Activated naive CD8-positive, alpha-beta T cell (primary cell): ENCODE measurements at regions not wholly inside any gene's neighbourhood (a gene's known extent, or its start where the extent isn't known, plus 50 kb on each side); places are given as distances from the start of the nearest gene placed in this dataset.

Experiments used
- H3K27ac Mint-ChIP-seq: one replicate; pipeline ENCODE4 v1.8.0; 2021; ENCODE audit warnings: mixed read lengths
- H3K27me3 Mint-ChIP-seq: one replicate; pipeline ENCODE4 v1.8.0; 2021; ENCODE audit warnings: mixed read lengths
- H3K36me3 Mint-ChIP-seq: one replicate; pipeline ENCODE4 v1.8.0; 2021; ENCODE audit warnings: mixed read lengths
- H3K4me1 Mint-ChIP-seq: one replicate; pipeline ENCODE4 v1.8.0; 2021; ENCODE audit warnings: low read depth, mixed read lengths
- H3K4me3 Mint-ChIP-seq: one replicate; pipeline ENCODE4 v1.8.0; 2021; ENCODE audit warnings: mild to moderate bottlenecking, mixed read lengths
- H3K9me3 Mint-ChIP-seq: one replicate; pipeline ENCODE4 v1.8.0; 2021; ENCODE audit warnings: low read depth, mixed read lengths

DNA sequence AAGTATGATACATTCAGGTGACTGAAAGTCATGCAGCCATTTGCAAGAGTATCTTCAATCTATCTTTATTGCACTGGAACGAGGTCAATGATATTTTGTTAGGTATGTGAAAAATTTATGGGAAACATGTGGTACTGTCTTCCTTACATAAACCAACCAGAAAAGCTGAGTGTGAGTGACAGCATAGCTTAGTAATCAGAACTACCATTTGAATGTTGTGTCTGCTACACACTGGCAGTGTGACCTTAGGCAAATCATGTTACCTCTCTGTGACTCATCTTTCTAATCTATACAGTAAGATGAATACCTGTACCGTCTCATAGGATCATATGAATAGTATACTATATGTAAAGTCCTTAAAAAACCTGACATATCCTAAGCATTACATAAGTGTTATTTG, 337.9 kb upstream of the IL12A start:
- peaks cover 5% of the 10 kb centered on the region for H3K9me3 Mint-ChIP-seq
- H3K36me3 Mint-ChIP-seq: no peaks in the 10 kb centered on the region
- H3K4me3 Mint-ChIP-seq: no peak overlapping the region
- peaks cover 3% of the 10 kb centered on the region for H3K27me3 Mint-ChIP-seq
- no peak overlapping the region for H3K27ac Mint-ChIP-seq
- H3K4me1 Mint-ChIP-seq: no peaks in the 10 kb centered on the region

DNA sequence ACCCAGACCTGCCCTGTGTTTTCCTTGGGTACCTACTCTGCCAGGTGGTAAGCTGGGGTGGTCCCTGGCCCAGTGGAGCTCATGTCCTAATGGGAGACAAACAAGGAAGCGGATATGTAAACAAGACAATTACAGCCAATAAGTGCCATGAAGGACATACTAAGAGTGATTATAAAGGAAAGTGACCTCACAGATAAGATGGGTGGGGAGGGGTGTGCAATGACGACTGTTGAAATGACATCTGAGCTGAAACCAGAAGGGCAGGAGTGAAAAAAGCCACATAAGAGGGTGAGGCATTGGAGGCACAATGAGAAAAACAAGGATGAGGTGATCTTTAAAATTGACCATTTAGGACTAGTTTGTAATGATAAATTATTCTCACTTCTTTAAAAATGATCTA, 336.2 kb upstream of the IL12A start:
- no peak overlapping the region for H3K27ac Mint-ChIP-seq
- no peaks in the 10 kb centered on the region for H3K36me3 Mint-ChIP-seq
- H3K9me3 Mint-ChIP-seq: peaks cover 5% of the 10 kb centered on the region
- no peaks in the 10 kb centered on the region for H3K4me1 Mint-ChIP-seq
- no peak overlapping the region for H3K4me3 Mint-ChIP-seq
- peaks cover 3% of the 10 kb centered on the region for H3K27me3 Mint-ChIP-seq

DNA sequence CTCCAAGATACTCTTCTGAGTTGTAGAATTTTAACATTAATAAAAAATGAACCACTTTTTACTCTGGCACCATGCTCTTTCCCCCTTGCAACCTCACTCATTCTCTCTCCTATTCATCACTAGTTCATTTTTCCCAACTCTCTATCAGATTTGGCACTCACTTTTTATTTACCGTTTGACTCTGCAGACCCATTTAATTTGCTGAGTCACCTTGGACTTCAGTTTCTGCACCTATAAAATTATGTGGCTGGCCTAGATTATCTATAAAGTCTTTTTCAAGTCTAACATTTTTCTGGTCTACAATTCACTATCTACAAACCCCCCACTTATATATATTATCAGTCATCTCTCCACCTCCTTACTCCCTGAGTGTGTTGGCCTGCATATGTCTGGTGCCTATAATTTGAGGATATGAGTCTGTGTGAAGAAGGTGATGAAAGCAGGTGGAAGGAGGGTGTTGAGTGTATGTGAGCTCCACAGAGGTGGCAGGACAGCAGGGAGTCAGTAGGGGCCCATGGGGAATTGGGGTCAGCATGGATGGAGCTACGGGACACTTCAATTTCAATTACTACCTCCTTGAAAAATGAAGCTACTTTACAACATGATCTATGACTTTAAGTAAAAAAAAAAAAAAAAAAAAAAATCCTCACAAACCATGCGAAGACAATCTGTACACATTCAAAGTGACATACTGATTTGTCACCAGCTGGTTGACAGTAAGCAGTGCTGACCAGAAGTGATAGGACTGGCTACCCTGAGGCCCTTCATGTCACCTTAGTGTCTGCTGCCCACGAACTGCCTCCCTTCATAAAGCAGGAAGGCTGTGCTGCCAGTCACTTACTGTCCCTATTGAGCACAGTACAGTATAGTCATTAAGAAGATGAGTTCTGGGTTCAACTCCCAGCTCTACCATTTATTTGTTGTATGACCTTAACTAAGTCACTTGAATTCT, 334.2 kb upstream of the IL12A start:
- H3K27ac Mint-ChIP-seq: no peak overlapping the region
- no peak overlapping the region for H3K4me3 Mint-ChIP-seq
- peaks cover 5% of the 10 kb centered on the region for H3K9me3 Mint-ChIP-seq
- no peaks in the 10 kb centered on the region for H3K4me1 Mint-ChIP-seq
- peaks cover 3% of the 10 kb centered on the region for H3K27me3 Mint-ChIP-seq
- H3K36me3 Mint-ChIP-seq: no peaks in the 10 kb centered on the region

DNA sequence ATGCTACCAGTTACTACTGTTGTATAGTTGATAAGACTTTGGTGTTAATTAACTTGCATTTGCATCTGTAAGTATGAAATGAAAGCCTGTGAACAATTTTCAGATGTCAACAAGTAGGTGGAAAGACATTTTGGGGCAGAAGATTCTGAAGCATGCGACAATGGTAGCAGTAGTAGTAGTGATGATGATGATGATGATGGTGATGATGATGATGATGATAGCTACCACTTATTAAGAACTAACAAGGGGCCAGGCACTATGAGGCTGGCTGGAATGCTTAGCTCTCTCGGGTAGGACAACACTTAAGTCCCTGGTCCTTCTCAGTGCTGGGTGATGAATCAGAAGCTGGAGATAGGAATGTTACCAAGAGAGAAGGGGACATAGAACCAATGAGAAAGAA, 333.4 kb upstream of the IL12A start:
- Mint-ChIP-seq H3K9me3 (peaks cover 5% of the 10 kb centered on the region), H3K27me3 (peaks cover 3% of the 10 kb centered on the region), H3K27ac (no peak overlapping the region), H3K36me3 (no peaks in the 10 kb centered on the region), H3K4me1 (no peaks in the 10 kb centered on the region), H3K4me3 (no peak overlapping the region)

DNA sequence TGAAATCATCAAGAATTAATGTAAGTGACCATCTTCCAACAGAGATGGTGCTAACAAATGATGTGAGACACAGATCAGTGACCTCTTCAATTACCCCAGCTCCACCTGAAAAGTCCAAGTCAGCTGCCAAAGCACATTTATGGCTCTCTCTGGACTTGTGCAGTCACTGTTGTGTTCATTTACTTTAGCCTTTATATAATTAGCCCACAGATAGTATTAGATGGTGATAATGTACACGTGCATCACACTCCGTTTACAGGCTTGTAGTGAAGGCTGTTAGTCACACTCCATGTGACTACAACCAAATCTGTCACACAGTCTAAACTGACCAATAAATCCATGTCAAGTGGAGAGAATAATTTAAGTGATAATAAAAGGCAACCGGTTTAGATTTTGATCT, 331.5 kb upstream of the IL12A start:
- H3K4me1 Mint-ChIP-seq: no peaks in the 10 kb centered on the region
- H3K9me3 Mint-ChIP-seq: peaks cover 9% of the 10 kb centered on the region
- no peaks in the 10 kb centered on the region for H3K36me3 Mint-ChIP-seq
- H3K27ac Mint-ChIP-seq: no peak overlapping the region
- no peak overlapping the region for H3K4me3 Mint-ChIP-seq
- H3K27me3 Mint-ChIP-seq: peaks cover 9% of the 10 kb centered on the region

DNA sequence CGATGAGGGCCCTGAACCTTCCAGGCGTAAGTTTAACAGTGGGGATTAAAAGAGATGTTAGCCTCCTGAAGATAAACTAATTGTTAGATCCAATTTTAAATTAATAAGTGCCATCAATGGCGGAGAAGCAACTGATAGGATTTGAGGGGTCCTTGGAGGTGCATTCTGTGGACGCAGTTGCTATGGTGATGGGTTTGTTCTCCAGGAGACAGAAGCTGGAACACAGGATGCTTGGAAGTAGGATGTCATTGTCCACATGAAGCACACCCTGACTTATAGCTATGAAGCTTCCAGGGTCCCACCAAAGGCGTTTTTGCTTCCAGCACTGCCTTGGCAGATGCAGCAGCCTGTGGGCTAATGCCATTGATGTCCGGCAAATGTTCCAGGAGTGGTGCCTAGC, 331.0 kb upstream of the IL12A start:
- H3K36me3 Mint-ChIP-seq: no peaks in the 10 kb centered on the region
- no peaks in the 10 kb centered on the region for H3K4me1 Mint-ChIP-seq
- peaks cover 9% of the 10 kb centered on the region for H3K27me3 Mint-ChIP-seq
- H3K27ac Mint-ChIP-seq: no peak overlapping the region
- no peak overlapping the region for H3K4me3 Mint-ChIP-seq
- H3K9me3 Mint-ChIP-seq: peaks cover 9% of the 10 kb centered on the region

DNA sequence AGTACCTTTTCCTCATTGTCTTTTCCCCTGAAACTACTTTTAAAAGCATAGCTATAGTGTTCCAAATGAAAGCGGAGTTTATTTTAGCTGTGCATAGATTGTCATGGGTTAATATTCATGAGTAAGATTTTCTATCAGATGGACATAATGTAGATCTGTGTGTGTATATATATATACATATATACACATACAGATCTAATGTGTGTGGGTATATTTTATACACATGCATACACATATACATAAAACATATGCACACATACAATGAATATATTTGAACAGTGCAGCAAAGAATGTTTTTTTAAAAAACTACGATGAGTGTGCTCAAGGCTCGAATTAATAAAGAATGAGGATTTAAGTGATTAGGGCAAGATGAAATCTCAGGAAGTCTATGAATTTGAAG, 328.3 kb upstream of the IL12A start:
- Mint-ChIP-seq H3K27ac (no peak overlapping the region), H3K4me3 (no peak overlapping the region), H3K36me3 (no peaks in the 10 kb centered on the region), H3K27me3 (peaks cover 6% of the 10 kb centered on the region), H3K9me3 (peaks cover 8% of the 10 kb centered on the region), H3K4me1 (no peaks in the 10 kb centered on the region)

DNA sequence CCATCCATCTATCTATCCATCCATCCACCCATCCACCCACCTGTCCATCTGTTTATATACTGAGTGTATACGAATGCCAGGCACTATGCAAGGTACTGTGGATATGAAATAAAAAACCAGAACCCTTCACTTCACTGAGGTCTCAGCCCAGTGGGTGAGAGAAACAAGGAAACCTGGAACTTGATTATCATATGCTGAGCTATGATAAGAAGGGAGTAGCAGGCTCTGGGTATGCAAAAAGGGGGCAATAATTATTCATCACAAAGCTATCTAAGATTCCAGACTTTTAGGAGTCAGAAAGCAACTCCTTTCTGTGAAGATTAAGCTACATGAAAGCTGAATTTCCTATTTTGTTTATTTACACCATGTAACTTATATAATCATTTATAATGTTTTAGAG, 327.7 kb upstream of the IL12A start:
- Mint-ChIP-seq H3K4me1 (no peaks in the 10 kb centered on the region), H3K9me3 (peaks cover 8% of the 10 kb centered on the region), H3K27ac (no peak overlapping the region), H3K4me3 (no peak overlapping the region), H3K36me3 (no peaks in the 10 kb centered on the region), H3K27me3 (peaks cover 6% of the 10 kb centered on the region)

DNA sequence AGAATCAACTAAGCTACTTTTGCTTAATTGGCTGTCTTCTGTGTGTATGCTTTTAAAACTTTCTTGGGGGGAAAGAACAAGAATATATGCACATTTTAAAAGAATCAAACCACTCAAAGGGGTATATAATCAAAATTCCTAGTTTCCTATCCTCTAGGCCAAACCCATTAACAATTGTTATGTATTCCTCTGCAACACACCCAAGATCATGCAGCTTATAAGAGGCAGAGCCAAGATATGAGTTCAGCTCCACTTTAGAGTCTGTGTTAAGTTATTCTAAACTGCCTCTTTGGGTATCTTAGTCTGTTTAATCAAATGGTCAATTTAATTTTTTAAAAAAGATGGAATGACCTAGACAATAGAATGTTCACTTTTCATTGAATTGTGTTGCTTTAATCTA, 326.1 kb upstream of the IL12A start:
- Mint-ChIP-seq H3K27ac (no peak overlapping the region), H3K27me3 (peaks cover 6% of the 10 kb centered on the region), H3K36me3 (no peaks in the 10 kb centered on the region)

DNA sequence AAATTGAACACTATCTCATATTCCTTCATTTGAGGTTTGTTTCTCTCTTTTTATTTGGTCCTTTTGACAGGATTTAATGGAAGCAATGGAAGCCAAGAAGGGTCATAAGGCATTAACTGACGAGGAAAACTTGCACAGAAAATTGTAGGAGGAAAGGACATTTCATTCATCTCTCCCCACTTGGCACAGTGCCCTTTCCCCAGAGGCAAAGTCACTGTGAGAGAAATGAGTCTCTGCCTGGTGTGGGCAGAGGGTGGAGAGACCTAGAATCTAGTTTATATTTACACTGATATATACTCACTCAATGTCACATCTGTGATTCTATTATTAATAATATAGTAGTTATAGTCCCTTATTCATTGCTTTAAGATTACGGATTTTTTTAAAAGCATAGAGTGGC, 324.6 kb upstream of the IL12A start:
- H3K36me3 Mint-ChIP-seq: no peaks in the 10 kb centered on the region
- peaks cover 8% of the 10 kb centered on the region for H3K9me3 Mint-ChIP-seq
- H3K4me3 Mint-ChIP-seq: no peak overlapping the region
- H3K4me1 Mint-ChIP-seq: no peaks in the 10 kb centered on the region
- H3K27me3 Mint-ChIP-seq: peaks cover 6% of the 10 kb centered on the region
- H3K27ac Mint-ChIP-seq: no peak overlapping the region

More for the DNA sequence above, 326.1 kb upstream of the IL12A start:
- no peak overlapping the region for H3K4me3 Mint-ChIP-seq
- peaks cover 8% of the 10 kb centered on the region for H3K9me3 Mint-ChIP-seq
- no peaks in the 10 kb centered on the region for H3K4me1 Mint-ChIP-seq

DNA sequence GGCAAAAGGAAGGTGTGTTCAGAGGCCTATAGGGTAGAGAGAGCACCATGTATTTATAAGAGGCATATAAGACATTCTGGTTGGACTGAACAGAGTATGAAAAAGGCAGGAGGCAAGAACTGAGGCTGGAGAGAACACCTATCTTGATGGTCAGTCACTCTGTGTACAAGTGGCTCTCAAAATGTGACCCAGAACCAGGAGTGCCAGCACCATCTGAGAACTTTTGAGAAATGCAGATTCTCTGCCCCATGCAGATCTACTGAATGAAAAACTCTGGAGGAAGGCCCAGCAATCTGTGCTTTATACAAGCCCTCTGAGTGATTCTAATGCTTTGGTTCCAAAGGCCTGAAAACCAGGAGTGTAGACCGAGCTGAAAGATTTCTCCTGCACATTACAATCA, 324.0 kb upstream of the IL12A start:
- no peak overlapping the region for H3K4me3 Mint-ChIP-seq
- no peak overlapping the region for H3K27ac Mint-ChIP-seq
- no peaks in the 10 kb centered on the region for H3K36me3 Mint-ChIP-seq
- H3K4me1 Mint-ChIP-seq: no peaks in the 10 kb centered on the region
- peaks cover 8% of the 10 kb centered on the region for H3K9me3 Mint-ChIP-seq
- peaks cover 6% of the 10 kb centered on the region for H3K27me3 Mint-ChIP-seq

DNA sequence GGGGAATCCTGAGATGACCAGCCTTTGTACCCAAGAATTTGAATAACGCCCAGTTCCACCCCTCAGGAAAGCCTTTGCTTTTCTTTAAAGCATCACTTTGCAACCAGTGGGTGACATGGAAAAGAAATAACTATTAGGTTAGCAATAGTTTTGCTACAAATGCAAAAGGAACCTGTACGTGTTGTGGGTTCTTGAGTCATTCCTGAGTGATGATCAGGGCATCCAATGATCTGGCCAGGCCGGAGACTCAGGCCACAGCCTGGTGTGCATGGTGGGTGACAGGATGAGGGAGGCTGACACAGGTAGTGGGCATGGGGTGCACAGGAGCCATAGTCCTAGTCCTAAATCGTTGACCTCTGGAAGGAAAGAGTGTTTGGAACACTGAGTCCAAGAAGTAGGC, 321.4 kb upstream of the IL12A start:
- Mint-ChIP-seq H3K4me1 (no peaks in the 10 kb centered on the region), H3K9me3 (peaks cover 3% of the 10 kb centered on the region), H3K36me3 (no peaks in the 10 kb centered on the region), H3K27ac (no peak overlapping the region), H3K27me3 (no peaks in the 10 kb centered on the region), H3K4me3 (no peak overlapping the region)

DNA sequence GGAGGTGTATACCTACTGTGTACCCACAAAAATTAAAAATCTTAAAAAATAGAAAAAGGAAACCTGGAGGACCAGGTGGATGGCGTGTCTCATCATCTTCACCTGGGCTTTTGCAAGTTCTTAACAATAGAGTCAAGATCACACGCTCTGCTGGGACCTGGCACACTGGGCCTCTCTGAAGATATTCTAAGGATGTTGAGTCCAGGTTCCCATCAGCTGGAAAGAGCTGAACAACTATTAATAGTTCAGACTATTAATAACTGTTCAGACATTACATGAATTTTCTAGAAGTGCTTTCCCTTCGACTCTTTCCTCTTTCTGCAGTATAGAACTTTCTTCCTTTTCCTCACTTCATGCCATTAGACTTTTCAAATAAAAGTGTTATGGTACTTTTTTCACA, 320.2 kb upstream of the IL12A start:
- H3K9me3 Mint-ChIP-seq: no peaks in the 10 kb centered on the region
- no peaks in the 10 kb centered on the region for H3K36me3 Mint-ChIP-seq
- H3K4me3 Mint-ChIP-seq: no peak overlapping the region
- no peak overlapping the region for H3K27ac Mint-ChIP-seq
- H3K27me3 Mint-ChIP-seq: no peaks in the 10 kb centered on the region
- no peaks in the 10 kb centered on the region for H3K4me1 Mint-ChIP-seq

DNA sequence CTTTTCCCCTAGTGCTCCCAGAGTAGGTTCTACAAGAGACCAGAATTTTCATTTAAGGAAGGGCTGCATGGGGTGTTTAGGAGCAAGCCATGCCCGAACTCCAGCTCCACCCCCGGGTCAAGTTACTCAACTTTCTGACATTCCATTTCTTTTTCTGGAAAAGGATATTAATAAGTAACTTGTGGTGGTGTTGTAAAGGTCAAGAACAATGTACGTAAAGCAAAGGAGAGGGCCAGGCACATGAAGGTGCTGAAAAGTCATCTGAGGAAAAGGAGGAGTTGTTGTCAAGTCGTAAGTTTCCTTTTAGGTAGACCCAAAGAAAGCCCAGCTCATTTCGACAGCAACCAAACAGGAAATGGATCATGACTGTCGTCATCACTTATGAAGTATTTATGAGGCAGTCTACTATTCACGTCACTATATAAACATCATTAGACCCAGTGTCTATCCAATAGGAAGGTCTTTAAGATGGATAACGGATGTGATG, 319.6 kb upstream of the IL12A start:
- no peak overlapping the region for H3K27ac Mint-ChIP-seq
- H3K27me3 Mint-ChIP-seq: no peaks in the 10 kb centered on the region
- H3K36me3 Mint-ChIP-seq: no peaks in the 10 kb centered on the region
- no peaks in the 10 kb centered on the region for H3K9me3 Mint-ChIP-seq
- no peak overlapping the region for H3K4me3 Mint-ChIP-seq
- H3K4me1 Mint-ChIP-seq: no peaks in the 10 kb centered on the region

DNA sequence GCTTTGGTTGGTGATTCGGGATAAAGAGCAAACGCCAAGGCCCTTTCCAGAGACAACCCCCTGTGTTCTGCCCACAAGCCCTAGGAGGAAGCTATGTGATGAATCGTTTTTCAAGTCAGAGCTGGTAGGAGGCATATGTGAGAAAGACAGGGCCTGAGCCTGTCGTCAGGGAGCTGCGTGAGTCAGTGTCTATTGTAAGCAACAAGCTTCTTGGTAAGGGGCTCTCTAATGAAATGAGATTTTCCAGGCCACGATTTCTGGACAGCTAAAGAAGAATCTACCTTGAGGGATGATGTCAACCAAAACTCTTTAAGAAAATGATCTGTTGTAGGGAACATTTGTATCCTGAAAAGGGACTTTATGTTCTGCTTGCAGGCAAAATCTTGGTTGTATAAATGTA, 318.9 kb upstream of the IL12A start:
- Mint-ChIP-seq H3K27me3 (no peaks in the 10 kb centered on the region), H3K4me1 (no peaks in the 10 kb centered on the region), H3K27ac (no peak overlapping the region)

More for the DNA sequence above, 318.9 kb upstream of the IL12A start:
- no peaks in the 10 kb centered on the region for H3K36me3 Mint-ChIP-seq
- H3K9me3 Mint-ChIP-seq: no peaks in the 10 kb centered on the region
- no peak overlapping the region for H3K4me3 Mint-ChIP-seq
